HCT116 (cell line): ENCODE measurements at regions not wholly inside any gene's neighbourhood (a gene's known extent, or its start where the extent isn't known, plus 50 kb on each side); places are given as distances from the start of the nearest gene placed in this dataset.

Experiments used
- ATAC-seq: fragments of 200-7000 bp; cut with Tn5 transposase; 2 replicates; pipeline ENCODE4 v1.9.1; 2020; ENCODE audit warnings: mild to moderate bottlenecking, moderate library complexity
- BruUV-seq: library from RNA; stranded (reverse); fragments of 400-500 nt; replicated peaks from 2 replicates; lab custom pipeline; 2021; lab: Mats Ljungman, UMichigan
- CTCF ChIA-PET: fragments of 300-600 bp; sonication (Branson Sonifier 250); formaldehyde crosslinking; loops from one replicate; lab custom pipeline; 2021; ENCODE audit warnings: antibody characterized with exemption; lab: Charles Lee
- POLR2A ChIA-PET: fragments of 300-600, 350-600 bp; sonication (Branson Sonifier 250); formaldehyde crosslinking; loops from one replicate; lab custom pipeline; 2021; ENCODE audit warnings: antibody characterized with exemption; lab: Charles Lee
- RAD21 ChIA-PET, 2 experiments: fragments of 300-600 bp; sonication (Branson Sonifier 250); formaldehyde crosslinking; loops; one replicate each; lab custom pipeline; 2023; ENCODE audit warnings: low total read pairs in 2 of 2; ENCODE audit not compliant: uncharacterized antibody in 2 of 2, unreplicated experiment in 2 of 2, low non-redundant PET in 1 of 2; lab: Charles Lee
- DNase-seq: peaks from one replicate; pipeline ENCODE4 v3.0.0-alpha.2; 2010; ENCODE audit warnings: low read depth, low spot score
- H2AFZ ChIP-seq: fragments of 200-600 bp; shearing (Covaris generic), sonication (generic); 2 replicates; pipeline ENCODE4 v1.6.1; 2017; ENCODE audit warnings: low read depth, mixed run types, mixed read lengths, antibody characterized with exemption, low read length; ENCODE audit not compliant: poor library complexity, severe bottlenecking
- H3K27ac ChIP-seq: 2 replicates; pipeline ENCODE4 v1.5.1; 2012; ENCODE audit warnings: low read depth, low read length
- H3K27me3 ChIP-seq: fragments of 200-600 bp; sonication (generic); 2 replicates; pipeline ENCODE4 v1.6.1; 2016; ENCODE audit warnings: mixed run types, low read length, mixed read lengths; ENCODE audit not compliant: insufficient read depth
- H3K36me3 ChIP-seq, 2 experiments: fragments of 200-500 bp in 1 of 2; fragments of 200-600 bp in 1 of 2; sonication (Bioruptor generic) in 1 of 2; sonication (generic) in 1 of 2; 2 replicates each; pipeline versions ENCODE4 v1.5.1 to v1.6.1; 2014 to 2016; ENCODE audit warnings: low read length in 2 of 2, inconsistent platforms in 1 of 2, mixed read lengths in 1 of 2, mixed run types in 1 of 2; ENCODE audit not compliant: insufficient read depth in 2 of 2, control insufficient read depth in 1 of 2
- H3K4me1 ChIP-seq, 2 experiments: fragments of 200-600 bp in 1 of 2; sonication (generic) in 1 of 2; 2 replicates each; pipeline versions ENCODE4 v1.5.1 to v1.6.1; 2012 to 2017; ENCODE audit warnings: low read length in 2 of 2, inconsistent platforms in 1 of 2, mild to moderate bottlenecking in 1 of 2, mixed read lengths in 1 of 2, mixed run types in 1 of 2, moderate library complexity in 1 of 2; ENCODE audit not compliant: insufficient read depth in 2 of 2, control insufficient read depth in 1 of 2
- H3K4me2 ChIP-seq: fragments of 200-600 bp; sonication (generic); 2 replicates; pipeline ENCODE4 v1.6.1; 2017; ENCODE audit warnings: mixed run types, low read length, mixed read lengths
- H3K4me3 ChIP-seq, 2 experiments: fragments of 200-600 bp in 1 of 2; sonication (generic) in 1 of 2; replicated peaks in 1 of 2; 2 replicates each; pipeline ENCODE4 v1.5.1; 2011 to 2016; ENCODE audit warnings: low read length in 2 of 2, control low read depth in 1 of 2, low read depth in 1 of 2, mild to moderate bottlenecking in 1 of 2, mixed read lengths in 1 of 2, mixed run types in 1 of 2
- H3K79me2 ChIP-seq: fragments of 200-600 bp; sonication (generic); 2 replicates; pipeline ENCODE4 v1.6.1; 2017; ENCODE audit warnings: mild to moderate bottlenecking, mixed run types, low read length, moderate library complexity, mixed read lengths; ENCODE audit not compliant: insufficient read depth
- H3K9ac ChIP-seq: fragments of 200-600 bp; sonication (generic); 2 replicates; pipeline ENCODE4 v1.6.1; 2016; ENCODE audit warnings: low read length, mixed read lengths
- H3K9me2 ChIP-seq: fragments of 200-600 bp; sonication (generic), shearing (Covaris generic); 2 replicates; pipeline ENCODE4 v1.6.1; 2017; ENCODE audit warnings: mixed run types, mild to moderate bottlenecking, moderate library complexity; ENCODE audit not compliant: insufficient read depth
- H3K9me3 ChIP-seq, 2 experiments: fragments of 200-500 bp in 1 of 2; fragments of 200-600 bp in 1 of 2; sonication (Bioruptor generic) in 1 of 2; sonication (generic) in 1 of 2; 2 replicates each; pipeline ENCODE4 v1.6.1; 2014 to 2017; ENCODE audit warnings: low read length in 2 of 2, mixed read lengths in 2 of 2, inconsistent platforms in 1 of 2, low read depth in 1 of 2, mild to moderate bottlenecking in 1 of 2, mixed run types in 1 of 2, moderate library complexity in 1 of 2; ENCODE audit not compliant: control insufficient read depth in 1 of 2, insufficient read depth in 1 of 2
- H4K20me1 ChIP-seq: fragments of 200-600 bp; sonication (generic), shearing (Covaris generic); 2 replicates; pipeline ENCODE4 v1.6.1; 2017; ENCODE audit warnings: mixed run types, mild to moderate bottlenecking, moderate library complexity; ENCODE audit not compliant: insufficient read depth
- ATF3 ChIP-seq: IDR thresholded peaks from 2 replicates; pipeline ENCODE4 v1.6.1; 2012
- CBX3 ChIP-seq: IDR thresholded peaks from 2 replicates; pipeline ENCODE4 v1.6.1; 2012; ENCODE audit warnings: low read depth
- CEBPB ChIP-seq: IDR thresholded peaks from 2 replicates; pipeline ENCODE4 v1.6.1; 2012; ENCODE audit warnings: low read depth
- CTCF ChIP-seq, 3 experiments: fragments of 200-600 bp in 1 of 3; sonication (generic) in 1 of 3; IDR thresholded peaks in 2 of 3; conservative IDR thresholded peaks in 1 of 3; 2 replicates each; pipeline ENCODE4 v1.5.1; 2012 to 2017; ENCODE audit warnings: low read depth in 2 of 3, low read length in 2 of 3, antibody characterized with exemption in 1 of 3, borderline replicate concordance in 1 of 3, control low read depth in 1 of 3, mild to moderate bottlenecking in 1 of 3, mixed read lengths in 1 of 3, mixed run types in 1 of 3, moderate library complexity in 1 of 3; ENCODE audit not compliant: insufficient read depth in 1 of 3
- EGR1 ChIP-seq: IDR thresholded peaks from 2 replicates; pipeline ENCODE4 v1.6.1; 2012; ENCODE audit warnings: low read depth
- ELF1 ChIP-seq: IDR thresholded peaks from 2 replicates; pipeline ENCODE4 v1.6.1; 2012; ENCODE audit warnings: low read depth, borderline replicate concordance
- EZH2 ChIP-seq: fragments of 200-600 bp; sonication (generic); IDR thresholded peaks from 2 replicates; pipeline ENCODE4 v1.6.1; 2017; ENCODE audit warnings: antibody characterized with exemption, mixed run types
- EZH2phosphoT487 ChIP-seq: fragments of 200-600 bp; IDR thresholded peaks from 2 replicates; pipeline ENCODE4 v1.6.1; 2018; ENCODE audit warnings: antibody characterized with exemption, borderline replicate concordance
- FOSL1 ChIP-seq: IDR thresholded peaks from 2 replicates; pipeline ENCODE4 v1.6.1; 2012; ENCODE audit warnings: low read depth
- MAX ChIP-seq: IDR thresholded peaks from 2 replicates; pipeline ENCODE4 v1.6.1; 2012
- POLR2A ChIP-seq: IDR thresholded peaks from 2 replicates; pipeline ENCODE4 v1.7.0; 2011; ENCODE audit warnings: borderline replicate concordance; ENCODE audit not compliant: insufficient read depth, insufficient read length; ENCODE audit errors: extremely low read depth
- POLR2AphosphoS5 ChIP-seq: IDR thresholded peaks from 2 replicates; pipeline ENCODE4 v1.6.1; 2011; ENCODE audit warnings: mild to moderate bottlenecking, low read depth, low read length, moderate library complexity
- RAD21 ChIP-seq: IDR thresholded peaks from 2 replicates; pipeline ENCODE4 v1.6.1; 2012; ENCODE audit warnings: low read depth, mild to moderate bottlenecking
- REST ChIP-seq: IDR thresholded peaks from 2 replicates; pipeline ENCODE4 v1.6.1; 2012; ENCODE audit warnings: low read depth
- SIN3A ChIP-seq: IDR thresholded peaks from 2 replicates; pipeline ENCODE4 v1.6.1; 2012; ENCODE audit warnings: low read depth
- SP1 ChIP-seq: IDR thresholded peaks from 2 replicates; pipeline ENCODE4 v1.6.1; 2012; ENCODE audit warnings: low read depth
- TCF7L2 ChIP-seq: IDR thresholded peaks from 2 replicates; pipeline ENCODE4 v1.7.0; 2011; ENCODE audit warnings: borderline replicate concordance, inconsistent platforms; ENCODE audit not compliant: insufficient read depth, insufficient read length; ENCODE audit errors: extremely low read depth
- YY1 ChIP-seq: IDR thresholded peaks from 2 replicates; pipeline ENCODE4 v1.6.1; 2011; ENCODE audit warnings: low read length, low read depth, moderate library complexity, mild to moderate bottlenecking; ENCODE audit not compliant: insufficient replicate concordance; ENCODE audit errors: extremely low read depth
- ZBTB33 ChIP-seq: IDR thresholded peaks from 2 replicates; pipeline ENCODE4 v1.6.1; 2011; ENCODE audit warnings: mild to moderate bottlenecking, low read length, moderate library complexity; ENCODE audit not compliant: insufficient replicate concordance; ENCODE audit errors: extremely low read depth
- ZFX ChIP-seq: fragments of 450-650 bp; IDR thresholded peaks from 2 replicates; pipeline ENCODE4 v1.6.1; 2017
- intact Hi-C: fragments of 100-400 bp; cut with micrococcal nuclease; formaldehyde crosslinking; loops from 2 replicates; pipeline ENCODE4 v1.10.0; 2022

GRCh38 chr17:6938637-6939036 lies 57.2 kb upstream of the ALOX12 start:
- Histone ChIP-seq H3K9ac (no peak overlapping the region), H3K27me3 (no peaks in the 10 kb centered on the region), H2AFZ (no peak overlapping the region), H3K4me1 (no peaks in the 10 kb centered on the region), H3K4me2 (no peak overlapping the region), H3K4me3 (no peak overlapping the region), H3K79me2 (no peaks in the 10 kb centered on the region), H3K36me3 (no peaks in the 10 kb centered on the region), H3K9me3 (no peaks in the 10 kb centered on the region; a peak in 1 of 4 replicates), H3K9me2 (no peaks in the 10 kb centered on the region), H3K27ac (no peak overlapping the region), H4K20me1 (no peaks in the 10 kb centered on the region)
- no peak for DNase-seq
- ATAC-seq, result no peak
- BruUV-seq, result no TSS peak
- POLR2A ChIA-PET, result no interaction called here
- CTCF ChIA-PET, result no interaction called here
- RAD21 ChIA-PET, result no interaction called here
- intact Hi-C loops, result no loop called here
- TF ChIP-seq CEBPB, result no peak
- no peak for TF ChIP-seq TCF7L2
- TF ChIP-seq EZH2phosphoT487, result no peak
- TF ChIP-seq CTCF (IDR thresholded peaks at IDR 0.05 in 2 of 3, conservative IDR thresholded peaks at IDR 0.05 in 1 of 3; ENCODE audit: borderline replicate concordance in 1 of 3, insufficient read depth in 1 of 3, low read depth in 2 of 3, low read length in 2 of 3), result no peak
- TF ChIP-seq ZBTB33, result no peak
- TF ChIP-seq CBX3, result no peak
- no peak for TF ChIP-seq ELF1
- no peak for TF ChIP-seq YY1
- TF ChIP-seq EZH2, result no peak
- TF ChIP-seq ZFX, result no peak
- TF ChIP-seq ATF3, result no peak
- no peak for TF ChIP-seq REST
- TF ChIP-seq MAX, result no peak
- TF ChIP-seq RAD21, result no peak
- TF ChIP-seq EGR1, result no peak
- no peak for TF ChIP-seq POLR2AphosphoS5
- TF ChIP-seq POLR2A, result no peak
- TF ChIP-seq SIN3A, result no peak
- TF ChIP-seq SP1, result no peak
- no peak for TF ChIP-seq FOSL1
